HL-60 (cell line): ENCODE measurements at regions not wholly inside any gene's neighbourhood (a gene's known extent, or its start where the extent isn't known, plus 50 kb on each side); places are given as distances from the start of the nearest gene placed in this dataset.
"Not testable (repeated sequence)": the region's sequence is repeated elsewhere in the genome, so short reads cannot be mapped to it uniquely, and the experiment has no call there.

Experiments
- POLR2AphosphoS5 ChIP-seq: IDR thresholded peaks from 2 replicates; pipeline ENCODE4 v1.6.1; 2012; ENCODE audit warnings: low read depth
- TF ChIP-seq, protein P1 (sequence below): IDR thresholded peaks from one replicate; pipeline ENCODE4 v1.5.1; 2011; ENCODE audit warnings: low read length, control low read depth, inconsistent platforms; ENCODE audit not compliant: insufficient read depth

DNA sequence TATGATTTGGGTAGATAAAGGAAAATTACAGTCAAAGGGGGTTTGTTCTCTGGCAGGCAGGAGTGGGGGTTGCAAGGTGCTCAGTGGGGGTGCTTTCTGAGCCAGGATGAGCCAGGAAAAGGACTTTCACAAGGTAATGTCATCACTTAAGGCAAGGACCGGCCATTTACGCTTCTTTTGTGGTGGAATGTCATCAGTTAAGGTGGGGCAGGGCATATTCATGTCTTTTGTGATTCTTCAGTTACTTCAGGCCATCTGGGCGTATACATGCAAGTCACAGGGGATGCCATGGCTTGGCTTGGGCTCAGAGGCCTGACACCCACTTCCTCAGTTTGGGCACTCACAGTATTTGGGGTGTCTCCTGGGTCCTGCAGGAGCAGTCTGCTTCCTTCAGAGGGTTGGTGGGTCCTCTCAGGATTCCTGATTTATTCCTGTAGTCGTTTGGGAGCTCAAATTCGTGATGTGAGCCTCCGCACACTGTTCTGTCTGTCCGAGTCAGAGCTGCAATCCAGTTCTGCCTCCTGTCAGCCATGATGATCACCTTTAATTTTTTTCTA lies 526.1 kb downstream of the NEBL start:
- TF ChIP-seq, protein P1, sequence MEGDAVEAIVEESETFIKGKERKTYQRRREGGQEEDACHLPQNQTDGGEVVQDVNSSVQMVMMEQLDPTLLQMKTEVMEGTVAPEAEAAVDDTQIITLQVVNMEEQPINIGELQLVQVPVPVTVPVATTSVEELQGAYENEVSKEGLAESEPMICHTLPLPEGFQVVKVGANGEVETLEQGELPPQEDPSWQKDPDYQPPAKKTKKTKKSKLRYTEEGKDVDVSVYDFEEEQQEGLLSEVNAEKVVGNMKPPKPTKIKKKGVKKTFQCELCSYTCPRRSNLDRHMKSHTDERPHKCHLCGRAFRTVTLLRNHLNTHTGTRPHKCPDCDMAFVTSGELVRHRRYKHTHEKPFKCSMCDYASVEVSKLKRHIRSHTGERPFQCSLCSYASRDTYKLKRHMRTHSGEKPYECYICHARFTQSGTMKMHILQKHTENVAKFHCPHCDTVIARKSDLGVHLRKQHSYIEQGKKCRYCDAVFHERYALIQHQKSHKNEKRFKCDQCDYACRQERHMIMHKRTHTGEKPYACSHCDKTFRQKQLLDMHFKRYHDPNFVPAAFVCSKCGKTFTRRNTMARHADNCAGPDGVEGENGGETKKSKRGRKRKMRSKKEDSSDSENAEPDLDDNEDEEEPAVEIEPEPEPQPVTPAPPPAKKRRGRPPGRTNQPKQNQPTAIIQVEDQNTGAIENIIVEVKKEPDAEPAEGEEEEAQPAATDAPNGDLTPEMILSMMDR, result not testable (repeated sequence)
- TF ChIP-seq POLR2AphosphoS5, result not testable (repeated sequence)
